HL-60 (cell line): ENCODE measurements at regions not wholly inside any gene's neighbourhood (a gene's known extent, or its start where the extent isn't known, plus 50 kb on each side); places are given as distances from the start of the nearest gene placed in this dataset.

Experiments used
- CTCF ChIP-seq: IDR thresholded peaks from one replicate; pipeline ENCODE4 v1.5.1; 2011; ENCODE audit warnings: low read length, control low read depth, inconsistent platforms; ENCODE audit not compliant: insufficient read depth
- POLR2AphosphoS5 ChIP-seq: IDR thresholded peaks from 2 replicates; pipeline ENCODE4 v1.6.1; 2012; ENCODE audit warnings: low read depth
- SPI1 ChIP-seq: IDR thresholded peaks from 2 replicates; pipeline ENCODE4 v1.6.1; 2012; ENCODE audit warnings: low read depth, mild to moderate bottlenecking, borderline replicate concordance
- TF ChIP-seq, protein P1 (sequence below): IDR thresholded peaks from 2 replicates; pipeline ENCODE4 v1.6.1; 2012; ENCODE audit warnings: low read depth; ENCODE audit not compliant: insufficient replicate concordance

DNA sequence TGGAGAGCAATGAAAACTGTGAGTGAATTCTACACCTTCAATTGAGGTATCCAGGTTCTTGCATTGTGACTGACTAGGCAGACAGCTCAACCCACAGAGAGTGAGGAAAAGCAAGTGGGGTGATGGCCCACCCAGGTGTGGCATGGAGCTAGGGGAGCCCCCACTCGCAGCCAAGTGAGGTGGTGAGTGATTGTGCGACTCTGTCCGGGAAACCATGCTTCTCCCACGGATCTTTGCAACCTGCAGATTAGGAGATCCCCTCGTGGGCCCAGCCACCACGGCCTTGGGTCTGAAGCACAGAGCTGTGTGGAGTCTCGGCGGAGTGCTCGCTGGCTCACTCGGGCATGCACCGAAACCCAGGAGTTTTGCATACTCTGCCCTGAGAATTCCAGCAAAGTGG is 120.1 kb downstream of the ALG10 start:
- TF ChIP-seq POLR2AphosphoS5 (no peak), CTCF (no peak), SPI1 (no peak)
- TF ChIP-seq, protein P1, sequence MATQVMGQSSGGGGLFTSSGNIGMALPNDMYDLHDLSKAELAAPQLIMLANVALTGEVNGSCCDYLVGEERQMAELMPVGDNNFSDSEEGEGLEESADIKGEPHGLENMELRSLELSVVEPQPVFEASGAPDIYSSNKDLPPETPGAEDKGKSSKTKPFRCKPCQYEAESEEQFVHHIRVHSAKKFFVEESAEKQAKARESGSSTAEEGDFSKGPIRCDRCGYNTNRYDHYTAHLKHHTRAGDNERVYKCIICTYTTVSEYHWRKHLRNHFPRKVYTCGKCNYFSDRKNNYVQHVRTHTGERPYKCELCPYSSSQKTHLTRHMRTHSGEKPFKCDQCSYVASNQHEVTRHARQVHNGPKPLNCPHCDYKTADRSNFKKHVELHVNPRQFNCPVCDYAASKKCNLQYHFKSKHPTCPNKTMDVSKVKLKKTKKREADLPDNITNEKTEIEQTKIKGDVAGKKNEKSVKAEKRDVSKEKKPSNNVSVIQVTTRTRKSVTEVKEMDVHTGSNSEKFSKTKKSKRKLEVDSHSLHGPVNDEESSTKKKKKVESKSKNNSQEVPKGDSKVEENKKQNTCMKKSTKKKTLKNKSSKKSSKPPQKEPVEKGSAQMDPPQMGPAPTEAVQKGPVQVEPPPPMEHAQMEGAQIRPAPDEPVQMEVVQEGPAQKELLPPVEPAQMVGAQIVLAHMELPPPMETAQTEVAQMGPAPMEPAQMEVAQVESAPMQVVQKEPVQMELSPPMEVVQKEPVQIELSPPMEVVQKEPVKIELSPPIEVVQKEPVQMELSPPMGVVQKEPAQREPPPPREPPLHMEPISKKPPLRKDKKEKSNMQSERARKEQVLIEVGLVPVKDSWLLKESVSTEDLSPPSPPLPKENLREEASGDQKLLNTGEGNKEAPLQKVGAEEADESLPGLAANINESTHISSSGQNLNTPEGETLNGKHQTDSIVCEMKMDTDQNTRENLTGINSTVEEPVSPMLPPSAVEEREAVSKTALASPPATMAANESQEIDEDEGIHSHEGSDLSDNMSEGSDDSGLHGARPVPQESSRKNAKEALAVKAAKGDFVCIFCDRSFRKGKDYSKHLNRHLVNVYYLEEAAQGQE: no peak
